Activated CD8-positive, alpha-beta memory T cell treated with anti-CD3 and anti-CD28 coated beads, Interleukin-2, amount 10 ng/mL, durations not matched to agents 7 days and 5 days (primary cell): ENCODE measurements at regions not wholly inside any gene's neighbourhood (a gene's known extent, or its start where the extent isn't known, plus 50 kb on each side); places are given as distances from the start of the nearest gene placed in this dataset.

Experiments
- ATAC-seq: fragments of 150-1000 bp; cut with Tn5 transposase; one replicate; pipeline ENCODE4 v1.10.0; 2021; ENCODE audit warnings: moderate library complexity
- CTCF ChIA-PET: fragments of 350-600 bp; sonication (Branson Sonifier 250); formaldehyde crosslinking; loops from one replicate; lab custom pipeline; 2021; ENCODE audit warnings: antibody characterized with exemption; lab: Charles Lee
- DNase-seq: peaks from one replicate; pipeline ENCODE4 v3.0.0-alpha.2; 2020
- H3K27ac Mint-ChIP-seq: one replicate; pipeline ENCODE4 v1.8.0; 2021; ENCODE audit warnings: mild to moderate bottlenecking, mixed read lengths
- H3K27me3 Mint-ChIP-seq: one replicate; pipeline ENCODE4 v1.8.0; 2021; ENCODE audit warnings: mixed read lengths
- H3K36me3 Mint-ChIP-seq: one replicate; pipeline ENCODE4 v1.8.0; 2021; ENCODE audit warnings: mild to moderate bottlenecking, mixed read lengths
- H3K4me1 Mint-ChIP-seq: one replicate; pipeline ENCODE4 v1.8.0; 2021; ENCODE audit warnings: mixed read lengths
- H3K4me3 Mint-ChIP-seq: one replicate; pipeline ENCODE4 v1.8.0; 2021; ENCODE audit warnings: mild to moderate bottlenecking, moderate library complexity, mixed read lengths
- H3K9me3 Mint-ChIP-seq: one replicate; pipeline ENCODE4 v1.8.0; 2022; ENCODE audit warnings: low read depth, mixed read lengths

GRCh38 chr6:138550346-138550767 lies 51.1 kb upstream of the NHSL1 start:
- Mint-ChIP-seq H3K36me3 (no peaks in the 10 kb centered on the region), H3K27ac (no peak overlapping the region), H3K27me3 (peaks cover 25% of the 10 kb centered on the region), H3K9me3 (no peaks in the 10 kb centered on the region), H3K4me3 (no peak overlapping the region), H3K4me1 (peaks cover 14% of the 10 kb centered on the region)
- ATAC-seq (no peak), DNase-seq (no peak)
- CTCF ChIA-PET, result no interaction called here

DNA sequence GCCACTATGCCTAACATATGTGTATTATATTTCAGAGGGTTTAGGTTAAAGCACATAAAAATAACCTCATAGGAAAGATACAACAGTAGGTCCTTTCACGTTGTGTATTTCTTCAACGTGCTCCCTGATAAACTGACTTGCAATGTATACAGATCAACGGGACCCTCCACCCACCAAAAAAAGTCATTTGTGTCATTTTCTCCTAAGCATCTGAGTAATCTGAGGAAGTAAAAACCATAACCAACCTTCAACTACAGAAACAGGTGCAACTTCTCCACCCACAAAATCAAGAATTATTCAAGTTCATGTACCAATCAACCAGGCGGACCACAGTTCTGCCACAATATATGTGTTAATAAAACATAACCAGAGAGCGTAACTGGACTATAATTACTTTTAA lies 54.9 kb upstream of the NHSL1 start:
- Mint-ChIP-seq H3K9me3 (no peaks in the 10 kb centered on the region), H3K36me3 (no peaks in the 10 kb centered on the region), H3K27me3 (peaks cover 35% of the 10 kb centered on the region), H3K27ac (no peak overlapping the region), H3K4me1 (no peaks in the 10 kb centered on the region), H3K4me3 (no peak overlapping the region)
- no peak for DNase-seq
- CTCF ChIA-PET, result no interaction called here
- no peak for ATAC-seq

- H3K4me1 Mint-ChIP-seq, result no peaks in the 10 kb centered on the region
- H3K36me3 Mint-ChIP-seq, result no peaks in the 10 kb centered on the region
- H3K27ac Mint-ChIP-seq, result no peak overlapping the region
- no peak for DNase-seq
- H3K27me3 Mint-ChIP-seq, result peaks cover 45% of the 10 kb centered on the region
- no peak overlapping the region for H3K4me3 Mint-ChIP-seq
- H3K9me3 Mint-ChIP-seq, result no peaks in the 10 kb centered on the region
- CTCF ChIA-PET, result interaction anchor here (0.7 kb wide), 1 partner anchor 440 kb away, joined by 3 read pairs; no protein-coding TSS in a partner anchor
- no peak for ATAC-seq
Measured at GRCh38 chr6:138555421-138555988, 56.2 kb upstream of the NHSL1 start.

- H3K36me3 Mint-ChIP-seq, result no peaks in the 10 kb centered on the region
- no peaks in the 10 kb centered on the region for H3K4me1 Mint-ChIP-seq
- CTCF ChIA-PET, result no interaction called here
- no peaks in the 10 kb centered on the region for H3K9me3 Mint-ChIP-seq
- ATAC-seq (no peak), DNase-seq (no peak)
- H3K4me3 Mint-ChIP-seq, result no peak overlapping the region
- H3K27me3 Mint-ChIP-seq, result peaks cover 57% of the 10 kb centered on the region
- H3K27ac Mint-ChIP-seq, result no peak overlapping the region
Measured at GRCh38 chr6:138557147-138557546, 57.9 kb upstream of the NHSL1 start.

DNA sequence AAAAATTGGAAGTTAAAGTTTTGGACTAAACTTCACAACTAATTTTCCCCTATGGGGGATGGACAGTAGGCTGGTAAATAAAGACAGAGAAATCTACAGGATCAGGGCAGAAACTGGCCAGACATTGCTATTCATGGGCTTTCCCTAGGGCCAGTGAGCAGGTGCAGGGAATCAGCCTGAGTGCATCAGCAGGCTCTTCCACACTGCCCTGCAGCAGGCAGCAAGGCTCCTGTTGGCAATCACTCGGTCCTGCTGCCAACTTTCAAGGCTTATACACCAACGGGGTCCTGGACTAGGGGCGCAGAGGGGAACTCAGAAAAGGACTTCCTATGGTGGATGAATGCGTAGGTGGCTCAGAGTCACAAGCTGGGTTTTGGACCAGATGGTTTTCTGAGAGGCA lies 59.8 kb upstream of the NHSL1 start:
- H3K27ac Mint-ChIP-seq, result no peak overlapping the region
- H3K36me3 Mint-ChIP-seq, result no peaks in the 10 kb centered on the region
- H3K9me3 Mint-ChIP-seq, result no peaks in the 10 kb centered on the region
- CTCF ChIA-PET, result interaction anchor here (1.2 kb wide), 1 partner anchor 29 kb away, joined by 3 read pairs; no protein-coding TSS in a partner anchor
- DNase-seq (no peak), ATAC-seq (no peak)
- H3K27me3 Mint-ChIP-seq, result peaks cover 59% of the 10 kb centered on the region
- H3K4me1 Mint-ChIP-seq, result no peaks in the 10 kb centered on the region
- H3K4me3 Mint-ChIP-seq, result no peak overlapping the region

GRCh38 chr6:138560130-138560860 lies 61.0 kb upstream of the NHSL1 start:
- CTCF ChIA-PET, result interaction anchor here (0.5 to 1.2 kb wide), 2 partner anchors 28 to 88 kb away, joined by 3 read pairs; no protein-coding TSS in a partner anchor
- no peaks in the 10 kb centered on the region for H3K4me1 Mint-ChIP-seq
- peaks cover 59% of the 10 kb centered on the region for H3K27me3 Mint-ChIP-seq
- no peak overlapping the region for H3K27ac Mint-ChIP-seq
- H3K36me3 Mint-ChIP-seq, result no peaks in the 10 kb centered on the region
- no peak for DNase-seq
- H3K9me3 Mint-ChIP-seq, result no peaks in the 10 kb centered on the region
- no peak overlapping the region for H3K4me3 Mint-ChIP-seq
- no peak for ATAC-seq

GRCh38 chr6:138562691-138563090 lies 63.4 kb upstream of the NHSL1 start:
- CTCF ChIA-PET, result no interaction called here
- Mint-ChIP-seq H3K36me3 (no peaks in the 10 kb centered on the region), H3K4me1 (no peaks in the 10 kb centered on the region), H3K4me3 (no peak overlapping the region), H3K27me3 (peaks cover 55% of the 10 kb centered on the region), H3K9me3 (no peaks in the 10 kb centered on the region), H3K27ac (no peak overlapping the region)
- no peak for ATAC-seq
- DNase-seq, result no peak

GRCh38 chr6:138563231-138563630 lies 63.9 kb upstream of the NHSL1 start:
- ATAC-seq (no peak), DNase-seq (no peak)
- no peaks in the 10 kb centered on the region for H3K4me1 Mint-ChIP-seq
- no peak overlapping the region for H3K4me3 Mint-ChIP-seq
- CTCF ChIA-PET, result no interaction called here
- H3K36me3 Mint-ChIP-seq, result no peaks in the 10 kb centered on the region
- H3K27ac Mint-ChIP-seq, result no peak overlapping the region
- peaks cover 61% of the 10 kb centered on the region for H3K27me3 Mint-ChIP-seq
- no peaks in the 10 kb centered on the region for H3K9me3 Mint-ChIP-seq

- Mint-ChIP-seq H3K4me1 (no peaks in the 10 kb centered on the region), H3K36me3 (no peaks in the 10 kb centered on the region), H3K27ac (no peak overlapping the region), H3K27me3 (peaks cover 62% of the 10 kb centered on the region), H3K4me3 (no peak overlapping the region), H3K9me3 (no peaks in the 10 kb centered on the region)
- DNase-seq (no peak), ATAC-seq (no peak)
- CTCF ChIA-PET, result no interaction called here
Measured at GRCh38 chr6:138563650-138564049, 64.4 kb upstream of the NHSL1 start.

- Mint-ChIP-seq H3K36me3 (no peaks in the 10 kb centered on the region), H3K9me3 (no peaks in the 10 kb centered on the region), H3K27me3 (peaks cover 60% of the 10 kb centered on the region), H3K4me1 (no peaks in the 10 kb centered on the region), H3K27ac (no peak overlapping the region), H3K4me3 (no peak overlapping the region)
- no peak for ATAC-seq
- DNase-seq, result no peak
- CTCF ChIA-PET, result no interaction called here
Measured at GRCh38 chr6:138564170-138564721, 65.0 kb upstream of the NHSL1 start.

DNA sequence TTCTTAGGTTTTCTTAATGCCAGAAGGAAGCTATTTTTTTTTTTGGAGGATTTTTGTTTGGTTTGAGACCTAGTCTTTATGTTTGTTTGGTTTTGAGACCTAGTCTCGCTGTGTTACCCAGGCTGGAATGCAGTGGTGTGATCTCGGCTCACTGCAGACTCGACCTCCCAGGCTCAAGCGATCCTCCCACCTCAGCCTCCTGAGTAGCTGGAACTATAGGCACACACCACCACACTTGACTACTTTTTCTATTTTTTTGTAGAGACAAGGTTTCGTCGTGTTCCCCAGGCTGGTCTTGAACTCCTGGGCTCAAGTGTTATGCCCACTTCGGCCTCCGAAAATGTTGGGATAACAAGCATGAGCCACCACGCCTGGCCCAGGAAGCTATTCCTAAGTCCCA lies 67.8 kb upstream of the NHSL1 start:
- CTCF ChIA-PET, result interaction anchor here (0.7 kb wide), 1 partner anchor 32 kb away, joined by 3 read pairs; no protein-coding TSS in a partner anchor
- Mint-ChIP-seq H3K27me3 (peaks cover 40% of the 10 kb centered on the region), H3K9me3 (no peaks in the 10 kb centered on the region), H3K27ac (no peak overlapping the region), H3K4me3 (no peak overlapping the region), H3K4me1 (no peaks in the 10 kb centered on the region), H3K36me3 (no peaks in the 10 kb centered on the region)
- ATAC-seq, result no peak
- no peak for DNase-seq

DNA sequence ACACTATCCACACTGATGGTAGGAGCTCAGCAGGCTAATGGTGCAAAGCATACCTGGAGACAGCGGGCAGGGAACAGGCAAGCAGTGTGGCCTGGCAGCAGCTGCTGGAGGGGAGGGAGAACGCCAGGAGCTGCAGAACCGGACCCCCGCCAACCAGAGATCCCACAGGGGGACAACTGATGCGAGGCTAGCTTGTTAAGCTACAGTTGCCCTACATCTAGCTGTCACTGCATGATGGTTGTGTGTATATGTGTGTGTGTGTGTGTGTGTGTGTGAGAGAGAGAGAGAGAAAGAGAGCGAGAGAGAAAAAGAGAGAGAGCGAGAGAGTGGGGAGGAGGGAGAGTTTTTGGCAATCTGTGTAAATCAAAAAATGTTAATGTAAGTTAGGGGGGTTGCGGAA lies 69.7 kb upstream of the NHSL1 start:
- Mint-ChIP-seq H3K4me3 (no peak overlapping the region), H3K27ac (no peak overlapping the region), H3K27me3 (peaks cover 36% of the 10 kb centered on the region), H3K4me1 (no peaks in the 10 kb centered on the region), H3K9me3 (no peaks in the 10 kb centered on the region), H3K36me3 (no peaks in the 10 kb centered on the region)
- DNase-seq (no peak), ATAC-seq (no peak)
- CTCF ChIA-PET, result no interaction called here

DNA sequence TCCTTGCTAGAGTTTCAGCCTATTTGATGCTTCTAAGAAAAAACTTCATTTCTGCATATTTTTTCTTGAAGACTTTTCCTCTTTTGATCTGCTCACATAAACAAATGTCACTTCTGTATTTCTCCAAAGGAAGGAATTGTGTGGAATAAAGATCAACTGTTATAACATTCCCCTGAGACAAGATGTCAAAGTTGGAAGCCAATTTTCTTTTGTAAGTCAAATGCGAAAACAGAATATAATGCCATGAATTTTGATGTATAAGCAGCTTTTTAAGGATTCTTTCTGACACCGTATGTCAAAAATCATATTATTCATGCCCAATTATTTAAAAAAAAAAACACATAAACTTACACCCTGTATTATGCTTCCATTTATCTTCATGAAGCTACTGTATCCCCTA lies 70.3 kb upstream of the NHSL1 start:
- Mint-ChIP-seq H3K4me1 (no peaks in the 10 kb centered on the region), H3K36me3 (no peaks in the 10 kb centered on the region), H3K27ac (no peak overlapping the region), H3K9me3 (no peaks in the 10 kb centered on the region), H3K4me3 (no peak overlapping the region), H3K27me3 (peaks cover 32% of the 10 kb centered on the region)
- CTCF ChIA-PET, result no interaction called here
- DNase-seq, result no peak
- no peak for ATAC-seq
